ENCODE measurements at regions not wholly inside any gene's neighbourhood (a gene's known extent, or its start where the extent isn't known, plus 50 kb on each side); places are given as distances from the start of the nearest gene placed in this dataset.

DNA sequence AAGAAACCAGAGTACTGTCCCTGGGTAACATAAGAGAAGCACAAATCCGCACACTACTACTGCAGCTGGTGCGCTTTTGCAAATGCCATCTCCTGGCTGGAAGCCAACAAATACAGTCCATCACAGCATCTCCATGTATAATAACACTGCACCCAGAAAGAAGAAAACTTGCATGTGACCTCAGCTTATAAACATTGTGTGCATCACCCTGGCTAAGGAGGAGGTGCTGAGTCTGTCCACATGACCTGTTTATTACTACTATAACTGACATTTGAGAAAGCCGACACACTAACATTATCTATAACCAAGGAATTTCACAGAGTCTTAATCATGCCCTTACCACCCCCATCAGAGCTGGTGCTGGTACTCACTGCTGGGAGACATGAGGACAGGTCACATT lies 516.8 kb downstream of the CFAP47 start:
- DNase-seq: no peak

DNA sequence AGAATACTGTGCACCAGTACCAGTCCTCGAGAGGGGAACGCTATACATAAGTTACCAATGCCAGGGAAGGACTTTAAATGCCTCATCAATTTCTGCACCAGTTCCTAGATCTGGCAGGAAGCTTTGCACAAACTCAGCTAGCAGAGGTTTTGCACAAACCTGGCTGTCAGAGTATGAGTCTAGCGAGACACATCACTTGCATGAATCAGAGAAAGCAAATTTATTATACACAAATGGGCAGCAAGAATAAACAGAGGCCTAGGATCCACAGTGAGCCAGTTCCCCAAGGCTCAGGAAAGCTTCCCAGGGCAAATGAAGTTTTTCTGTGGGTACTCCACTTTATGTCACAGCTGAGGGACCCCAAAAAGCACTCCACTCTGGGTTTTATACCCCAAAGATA lies 523.5 kb downstream of the CFAP47 start:
- DNase-seq: no peak

DNA sequence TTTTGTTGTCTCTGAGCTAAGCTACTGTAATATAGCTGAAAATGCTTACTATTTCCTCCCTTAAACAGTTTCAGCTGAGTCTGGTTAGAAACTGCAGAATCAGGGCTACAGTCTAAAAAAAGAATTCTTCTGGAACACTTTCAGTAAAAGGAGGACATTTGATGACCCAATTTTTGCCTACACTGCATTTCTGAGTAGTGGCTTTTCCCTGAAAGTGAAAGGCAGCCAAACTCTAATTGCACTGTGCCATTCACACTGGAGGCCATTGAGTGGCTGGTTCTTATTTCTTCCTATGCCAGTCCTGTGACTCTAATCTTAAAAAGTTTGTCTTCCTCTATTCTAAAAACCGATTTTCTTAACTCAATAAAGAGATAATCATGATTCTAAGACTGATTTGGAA lies 526.0 kb downstream of the CFAP47 start:
- no peak for DNase-seq

GRCh38 chrX:36462142-36462541 lies 542.6 kb downstream of the CFAP47 start:
- DNase-seq: no peak

GRCh38 chrX:36480441-36480990 lies 527.6 kb upstream of the FAM47C start:
- DNase-seq: no peak

- DNase-seq: no peak
Observed at GRCh38 chrX:36501169-36501702, 506.9 kb upstream of the FAM47C start.

DNA sequence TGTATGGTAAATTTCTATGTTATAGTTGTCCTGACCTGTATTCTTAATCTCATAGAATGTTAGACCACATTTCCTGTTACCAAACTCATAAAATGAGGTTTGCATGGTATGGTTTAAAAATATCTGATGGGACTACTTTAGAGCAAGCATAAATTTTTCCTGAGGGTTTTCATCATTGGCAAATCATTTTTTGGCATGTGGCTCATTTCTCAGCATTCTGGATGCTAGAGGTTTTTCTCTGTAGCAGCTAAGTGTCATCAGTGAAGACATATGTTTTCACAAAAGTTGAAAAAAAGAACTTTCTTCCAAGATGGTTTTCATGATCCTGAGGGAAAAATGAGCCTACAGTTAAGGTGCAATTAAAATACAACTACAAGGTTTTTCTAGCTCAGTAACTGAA lies 503.5 kb upstream of the FAM47C start:
- no peak for DNase-seq

DNA sequence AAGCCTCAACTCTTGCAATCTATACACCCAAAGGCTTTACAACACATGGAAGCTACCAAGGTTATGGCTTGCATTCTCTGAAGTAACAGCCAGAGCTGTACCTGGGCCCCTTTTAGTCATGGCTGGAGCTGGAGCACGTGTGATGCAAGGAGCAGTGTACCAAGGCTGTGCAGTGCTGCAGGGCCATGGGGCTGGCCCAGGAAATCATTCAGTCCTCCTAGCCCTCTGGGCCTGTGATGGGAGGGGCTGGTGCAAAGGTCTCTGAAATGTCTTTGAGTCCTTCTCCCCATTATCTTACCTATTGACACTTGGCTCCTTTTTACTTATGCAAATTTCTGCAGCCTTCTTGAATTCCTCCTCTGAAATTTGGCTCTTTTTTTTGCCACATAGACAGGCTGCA lies 500.1 kb upstream of the FAM47C start:
- DNase-seq: no peak

- no peak for DNase-seq
Observed at GRCh38 chrX:36510736-36511135, 497.4 kb upstream of the FAM47C start.

- no peak for DNase-seq
Observed at GRCh38 chrX:36528661-36529060, 479.5 kb upstream of the FAM47C start.

GRCh38 chrX:36534900-36535299 lies 473.3 kb upstream of the FAM47C start:
- no peak for DNase-seq

- no peak for DNase-seq
Observed at GRCh38 chrX:36543499-36543898, 464.7 kb upstream of the FAM47C start.

- DNase-seq: no peak
Observed at GRCh38 chrX:36562986-36563385, 445.2 kb upstream of the FAM47C start.

DNA sequence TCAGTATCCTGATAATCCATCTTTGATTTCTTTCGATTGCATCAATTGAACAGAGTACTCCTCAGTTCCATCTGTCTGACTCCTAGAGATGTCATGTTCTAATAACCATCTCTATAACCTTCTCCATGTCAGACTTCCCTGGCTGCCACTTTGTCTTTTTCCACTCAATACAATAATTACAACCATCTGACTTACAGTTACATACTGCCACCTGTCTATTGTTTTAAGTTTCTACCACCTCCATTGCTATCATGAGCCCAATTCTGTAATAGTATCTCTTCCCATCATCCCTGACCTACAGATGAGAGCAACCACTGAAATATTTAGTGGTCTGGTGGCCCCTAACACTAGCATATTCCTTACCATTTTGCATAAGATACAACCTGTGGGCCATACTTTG lies 439.2 kb upstream of the FAM47C start:
- DNase-seq: no peak

DNA sequence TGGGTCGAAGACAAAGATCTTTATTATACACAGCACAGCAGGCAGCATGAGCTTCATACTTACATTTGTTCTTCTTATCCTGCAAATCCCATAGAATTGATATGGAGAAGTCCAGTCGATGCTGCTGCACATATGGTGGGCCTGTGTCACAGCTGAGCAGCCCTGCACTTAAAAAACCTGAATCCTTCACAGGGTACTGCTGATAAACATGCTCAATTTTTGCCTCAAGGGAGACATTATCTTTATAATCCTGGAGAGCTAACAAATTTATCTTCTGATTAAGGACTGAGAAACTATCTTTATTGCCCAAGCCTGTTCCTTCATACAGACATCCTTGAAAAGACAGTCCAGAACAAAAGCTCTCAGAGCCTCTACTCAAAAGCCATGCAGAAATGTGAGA lies 434.4 kb upstream of the FAM47C start:
- DNase-seq: no peak

DNA sequence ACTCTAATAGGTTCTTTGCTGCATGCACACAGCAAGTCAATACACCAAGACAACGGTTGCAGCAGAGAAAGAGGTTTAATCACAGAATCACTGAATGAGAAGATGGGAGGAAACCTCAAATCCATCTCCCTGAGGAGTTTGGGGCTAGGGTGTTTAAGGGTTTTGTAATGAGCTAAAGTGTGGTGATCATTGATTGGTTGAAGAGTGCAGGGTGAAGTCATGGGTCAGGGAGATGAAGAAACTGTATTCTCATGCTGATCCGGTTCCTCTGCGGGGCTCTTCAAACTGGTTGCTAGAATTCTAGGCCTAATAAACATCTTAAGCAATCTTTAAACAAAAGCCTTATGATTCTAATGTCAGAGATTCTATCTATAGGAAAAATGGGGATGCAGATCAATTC lies 432.5 kb upstream of the FAM47C start:
- no peak for DNase-seq

DNA sequence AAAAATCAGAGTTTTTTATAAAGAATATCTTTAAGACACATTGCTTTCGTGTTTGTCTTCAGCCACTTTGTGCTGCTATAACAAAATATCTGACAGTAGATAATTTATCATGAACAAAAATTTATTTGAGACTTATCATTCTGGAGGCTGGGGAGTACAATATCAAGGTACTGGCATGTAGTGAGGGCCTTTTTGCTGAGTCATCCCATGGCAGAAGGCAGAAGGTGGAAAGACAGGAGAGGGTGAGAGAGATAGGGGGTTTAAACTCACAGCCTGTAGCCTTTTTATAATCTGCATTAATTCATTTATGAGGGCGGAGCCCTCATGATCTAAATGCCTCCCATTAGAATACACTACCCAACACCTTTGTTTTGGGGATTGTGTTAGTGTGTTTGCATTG lies 431.2 kb upstream of the FAM47C start:
- DNase-seq: no peak

- no peak for DNase-seq
Observed at GRCh38 chrX:36581030-36581429, 427.1 kb upstream of the FAM47C start.

GRCh38 chrX:36583674-36584073 lies 424.5 kb upstream of the FAM47C start:
- no peak for DNase-seq

GRCh38 chrX:36609616-36610585 lies 398.3 kb upstream of the FAM47C start:
- DNase-seq: no peak

DNA sequence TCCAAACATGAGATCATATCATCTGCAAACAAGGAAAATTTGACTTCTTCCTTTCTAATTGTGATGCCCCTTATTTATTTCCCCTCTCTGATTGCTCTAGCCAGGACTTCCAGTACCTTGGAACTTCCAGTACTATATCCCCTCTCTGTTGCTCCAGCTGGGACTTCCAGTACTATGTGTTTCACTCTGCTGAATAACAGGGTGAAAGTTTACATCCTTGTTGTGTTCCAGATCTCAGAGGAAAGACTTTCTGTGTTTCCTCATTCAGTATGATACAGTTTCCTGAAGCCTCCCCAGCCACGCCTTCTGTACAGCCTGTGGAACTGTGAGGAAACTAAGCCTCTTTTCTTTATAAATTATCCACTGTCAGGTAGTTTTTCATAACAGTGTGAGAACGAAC lies 381.3 kb upstream of the FAM47C start:
- DNase-seq: no peak

DNA sequence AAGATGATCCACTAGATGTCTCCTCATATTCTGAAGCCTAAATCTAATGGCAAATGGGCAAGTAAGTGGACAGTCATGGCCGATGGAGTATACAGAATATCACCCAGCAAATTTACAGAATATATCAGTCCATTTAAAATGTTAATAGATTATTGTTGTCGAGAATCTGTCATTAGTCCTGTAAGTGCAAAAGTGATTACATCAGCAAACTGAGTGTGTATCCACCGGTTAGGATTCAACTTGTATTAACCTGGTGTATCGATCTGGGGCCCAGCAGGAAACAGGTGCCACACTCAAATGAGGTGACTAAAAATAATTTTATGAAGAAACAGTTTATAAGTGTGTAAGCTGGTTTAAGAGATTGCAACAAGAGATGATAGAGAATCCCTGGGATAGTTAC lies 367.9 kb upstream of the FAM47C start:
- no peak for DNase-seq

GRCh38 chrX:36642052-36642451 lies 366.1 kb upstream of the FAM47C start:
- DNase-seq: no peak

GRCh38 chrX:36650622-36651021 lies 357.5 kb upstream of the FAM47C start:
- no peak for DNase-seq
